ENCODE measurements at regions not wholly inside any gene's neighbourhood (a gene's known extent, or its start where the extent isn't known, plus 50 kb on each side); places are given as distances from the start of the nearest gene placed in this dataset.

GRCh38 chrX:110417128-110417527 lies 58.5 kb downstream of the RTL9 start:
- TF ChIP-seq CTCF (conservative IDR thresholded peaks at IDR 0.05 in 1 of 2, IDR thresholded peaks at IDR 0.05 in 1 of 2; ENCODE audit: low read depth in 1 of 2, low read length in 2 of 2) (no peak), EZH2 (IDR thresholded peaks at IDR 0.05; ENCODE audit: low read length, missing control alignments) (no peak)

Measured in fibroblast of lung (primary cell).